GM10248 (cell line): ENCODE measurements at regions not wholly inside any gene's neighbourhood (a gene's known extent, or its start where the extent isn't known, plus 50 kb on each side); places are given as distances from the start of the nearest gene placed in this dataset.

ENCODE experiments used
- CTCF ChIA-PET: fragments of 300-600 bp; sonication (Branson Sonifier 250); formaldehyde crosslinking; extraction: SDS; loops from one replicate; lab custom pipeline; 2021; ENCODE audit warnings: antibody characterized with exemption; lab: Yijun Ruan, JAX
- POLR2A ChIA-PET: fragments of 350-650 bp; sonication (Branson Sonifier 250); formaldehyde crosslinking; extraction: SDS; loops from one replicate; lab custom pipeline; 2020; ENCODE audit warnings: antibody characterized with exemption; lab: Yijun Ruan, JAX
- DNase-seq: peaks from one replicate; pipeline ENCODE4 v3.0.0; 2012; ENCODE audit errors: extremely low spot score
- TF ChIP-seq, protein P1 (sequence below): IDR thresholded peaks from 2 replicates; pipeline ENCODE4 v1.5.1; 2012; ENCODE audit warnings: mild to moderate bottlenecking, low read depth; ENCODE audit errors: extremely low read depth, missing control alignments, control extremely low read depth

DNA sequence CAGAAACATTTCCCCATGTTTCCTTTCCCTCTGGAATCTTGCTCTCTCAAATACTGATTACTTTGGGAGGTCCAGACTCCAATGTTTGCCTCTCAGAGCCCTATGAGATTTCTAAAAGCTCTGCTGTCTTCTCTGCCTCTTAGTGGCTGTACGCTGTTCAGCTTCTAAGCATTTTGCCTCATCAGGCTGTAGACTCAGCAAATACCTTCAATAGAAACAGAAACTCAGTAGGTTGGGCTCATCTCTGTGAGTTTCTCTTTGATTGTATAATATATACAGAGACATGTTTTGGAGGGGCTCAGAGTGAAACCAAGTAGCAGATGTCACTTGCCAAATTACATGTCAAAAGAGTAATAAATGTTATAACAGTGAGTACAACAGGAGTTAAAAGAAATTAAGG, 380.8 kb upstream of the MEIS2 start:
- ChIA-PET POLR2A (no interaction called here), CTCF (no interaction called here)
- DNase-seq: no peak
- TF ChIP-seq, protein P1, sequence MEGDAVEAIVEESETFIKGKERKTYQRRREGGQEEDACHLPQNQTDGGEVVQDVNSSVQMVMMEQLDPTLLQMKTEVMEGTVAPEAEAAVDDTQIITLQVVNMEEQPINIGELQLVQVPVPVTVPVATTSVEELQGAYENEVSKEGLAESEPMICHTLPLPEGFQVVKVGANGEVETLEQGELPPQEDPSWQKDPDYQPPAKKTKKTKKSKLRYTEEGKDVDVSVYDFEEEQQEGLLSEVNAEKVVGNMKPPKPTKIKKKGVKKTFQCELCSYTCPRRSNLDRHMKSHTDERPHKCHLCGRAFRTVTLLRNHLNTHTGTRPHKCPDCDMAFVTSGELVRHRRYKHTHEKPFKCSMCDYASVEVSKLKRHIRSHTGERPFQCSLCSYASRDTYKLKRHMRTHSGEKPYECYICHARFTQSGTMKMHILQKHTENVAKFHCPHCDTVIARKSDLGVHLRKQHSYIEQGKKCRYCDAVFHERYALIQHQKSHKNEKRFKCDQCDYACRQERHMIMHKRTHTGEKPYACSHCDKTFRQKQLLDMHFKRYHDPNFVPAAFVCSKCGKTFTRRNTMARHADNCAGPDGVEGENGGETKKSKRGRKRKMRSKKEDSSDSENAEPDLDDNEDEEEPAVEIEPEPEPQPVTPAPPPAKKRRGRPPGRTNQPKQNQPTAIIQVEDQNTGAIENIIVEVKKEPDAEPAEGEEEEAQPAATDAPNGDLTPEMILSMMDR: no peak

DNA sequence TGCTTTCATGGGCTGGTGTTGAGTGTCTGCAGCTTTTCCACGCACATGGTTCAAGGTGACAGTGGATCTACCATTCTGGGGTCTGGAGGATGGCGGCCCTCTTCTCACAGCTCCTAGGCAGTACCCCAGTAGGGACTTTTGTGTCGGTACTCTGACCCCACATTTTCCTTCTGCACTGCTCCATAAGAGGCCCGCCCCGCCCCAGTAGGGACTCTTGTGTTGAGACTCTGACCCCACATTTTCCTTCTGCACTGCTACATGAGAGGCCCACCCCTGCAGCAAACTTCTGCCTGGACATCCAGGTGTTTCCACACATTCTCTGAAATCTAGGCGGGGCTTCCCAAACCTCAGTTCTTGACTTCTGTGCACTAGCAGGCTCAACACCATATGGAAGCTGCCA, 383.4 kb upstream of the MEIS2 start:
- ChIA-PET POLR2A (no interaction called here), CTCF (no interaction called here)
- TF ChIP-seq, protein P1: no peak
- no peak for DNase-seq

DNA sequence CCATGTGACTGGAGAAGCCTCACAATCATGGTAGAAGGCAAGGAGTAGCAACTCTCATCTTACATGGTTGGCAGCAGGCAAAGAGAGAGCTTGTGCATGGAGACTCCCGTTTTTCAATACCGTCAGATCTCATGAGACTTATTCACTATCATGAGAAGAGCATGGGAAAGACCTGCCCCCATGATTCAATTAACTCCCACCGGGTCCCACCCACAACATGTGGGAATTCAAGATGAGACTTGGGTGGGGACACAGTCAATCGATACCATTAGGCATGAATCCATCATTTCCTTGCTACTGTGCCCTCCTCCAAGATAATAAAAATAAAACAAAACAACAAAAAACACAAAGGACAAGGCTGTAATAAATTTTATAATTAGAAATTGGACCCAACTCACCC, 384.7 kb upstream of the MEIS2 start:
- POLR2A ChIA-PET: no interaction called here
- CTCF ChIA-PET: no interaction called here
- TF ChIP-seq, protein P1: no peak
- DNase-seq: no peak

DNA sequence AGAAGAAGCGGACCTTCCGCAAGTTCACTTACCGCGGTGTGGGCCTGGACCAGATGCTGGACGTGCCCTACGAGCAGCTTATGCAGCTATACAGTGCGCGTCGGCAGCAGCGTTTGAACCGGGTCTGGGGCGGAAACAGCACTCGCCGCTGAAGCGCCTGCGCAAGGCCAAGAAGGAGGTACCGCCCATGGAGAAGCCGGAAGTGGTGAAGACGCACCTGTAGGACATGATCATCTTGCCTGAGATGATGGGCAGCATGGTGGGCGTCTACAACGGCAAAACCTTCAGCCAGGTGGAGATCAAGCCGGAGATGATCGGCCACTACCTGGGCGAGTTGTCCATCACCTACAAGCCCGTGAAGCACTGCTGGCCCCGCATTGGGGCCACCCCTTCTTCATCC, 390.4 kb upstream of the MEIS2 start:
- TF ChIP-seq, protein P1: no peak
- no peak for DNase-seq
- POLR2A ChIA-PET: no interaction called here
- CTCF ChIA-PET: no interaction called here

DNA sequence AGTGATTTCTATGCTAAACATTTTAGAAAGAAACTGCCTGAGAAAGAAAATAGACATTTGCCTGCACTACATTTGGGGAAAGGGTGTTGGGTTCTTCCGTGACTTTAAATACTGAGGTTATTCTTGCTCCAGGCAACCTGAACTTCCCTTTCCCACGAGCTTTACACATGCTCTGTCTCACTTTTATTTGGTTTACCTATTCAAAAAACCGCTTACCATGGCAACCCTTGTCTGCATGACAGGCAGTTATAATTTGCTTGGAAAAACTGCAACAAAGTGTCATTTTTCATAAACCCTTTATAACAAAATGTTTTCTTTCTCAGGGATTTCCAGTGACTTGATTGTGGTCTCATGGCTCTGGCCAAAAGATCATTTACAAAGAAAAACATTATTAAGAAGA, 416.3 kb upstream of the MEIS2 start:
- ChIA-PET POLR2A (no interaction called here), CTCF (no interaction called here)
- no peak for DNase-seq
- TF ChIP-seq, protein P1: no peak

DNA sequence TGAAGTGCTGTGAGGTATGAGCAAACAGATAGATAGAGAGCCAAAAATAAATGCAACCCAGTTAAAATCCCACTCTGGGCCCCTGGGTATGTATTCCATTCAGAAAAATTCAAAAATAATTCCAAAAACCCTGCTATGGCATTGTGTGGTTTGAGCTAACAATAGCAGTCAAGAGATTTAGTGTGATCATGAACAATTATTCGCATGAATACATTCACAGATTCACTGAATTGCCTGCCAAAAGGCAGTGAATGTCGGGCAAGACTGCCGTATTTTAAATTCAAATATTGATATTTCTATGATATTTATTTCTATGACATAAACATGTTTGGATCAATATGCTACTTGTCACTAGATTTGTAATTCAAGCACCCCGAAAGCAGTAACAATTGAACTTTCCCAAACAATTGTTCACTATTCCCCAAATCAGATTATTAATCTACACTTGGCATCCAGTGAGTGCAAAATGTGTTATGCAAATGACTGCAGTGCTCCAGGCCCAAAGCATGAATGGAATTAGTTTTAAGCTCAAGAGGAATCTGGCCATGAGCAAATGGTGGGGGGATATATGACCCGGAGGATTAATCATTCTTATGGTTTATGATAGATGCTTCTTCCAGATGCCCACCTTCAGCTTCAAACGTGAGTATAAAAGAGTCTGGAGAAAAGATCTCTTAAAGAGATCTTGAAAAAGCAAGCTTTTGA, 417.0 kb upstream of the MEIS2 start:
- ChIA-PET POLR2A (no interaction called here), CTCF (interaction anchor here (1.3 kb wide), 1 partner anchor 28 kb away, joined by 3 read pairs; no protein-coding TSS in a partner anchor)
- TF ChIP-seq, protein P1: no peak

More for the DNA sequence above, 417.0 kb upstream of the MEIS2 start:
- no peak for DNase-seq
